ENCODE measurements at regions not wholly inside any gene's neighbourhood (a gene's known extent, or its start where the extent isn't known, plus 50 kb on each side); places are given as distances from the start of the nearest gene placed in this dataset.
"Not testable (repeated sequence)": the region's sequence is repeated elsewhere in the genome, so short reads cannot be mapped to it uniquely, and the experiment has no call there.

DNA sequence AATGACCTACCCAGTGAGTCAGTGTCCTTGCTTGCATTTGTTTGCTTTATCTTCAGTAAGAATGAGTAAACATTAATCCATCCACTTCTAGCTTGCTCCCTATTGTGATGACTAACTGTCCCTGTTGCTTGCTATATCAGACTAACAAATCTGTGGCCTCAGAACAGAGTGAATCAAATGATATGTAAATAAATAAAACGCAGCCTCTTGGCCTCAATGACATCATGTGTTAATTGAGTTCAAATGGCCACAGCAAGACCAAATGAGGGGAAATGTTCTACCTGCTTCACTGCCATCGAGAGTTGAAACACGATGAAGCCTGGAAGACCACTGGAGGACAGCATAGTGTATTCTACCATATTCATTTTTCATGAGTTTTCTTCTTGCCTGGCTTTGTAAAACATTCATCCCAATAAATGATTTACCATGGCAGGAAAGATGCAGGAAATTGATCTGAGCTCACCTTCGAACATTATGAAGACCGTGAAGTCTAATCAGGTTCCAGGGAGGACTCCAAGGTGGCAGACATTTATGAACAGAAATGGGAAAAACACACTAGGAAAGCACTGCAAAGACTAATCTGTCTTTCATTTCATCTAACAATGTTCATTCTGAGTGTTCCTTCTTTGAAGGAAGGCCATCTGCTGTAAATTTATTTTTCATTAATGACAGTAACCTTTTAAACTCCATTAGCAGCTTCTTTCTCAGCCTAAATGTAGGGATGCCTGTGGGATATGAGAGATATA is 1144.5 kb downstream of the TUSC7 start:
- H3K4me1 Mint-ChIP-seq (ENCODE audit: low read depth): no peaks in the 10 kb centered on the region
- H3K36me3 Mint-ChIP-seq (ENCODE audit: low read depth): no peaks in the 10 kb centered on the region
- no peak overlapping the region for H3K4me3 Mint-ChIP-seq
- no peak overlapping the region for H3K27ac Mint-ChIP-seq
- intact Hi-C loops (cut with micrococcal nuclease): no loop called here
- peaks cover 14% of the 10 kb centered on the region for H3K9me3 Mint-ChIP-seq
- H3K27me3 Mint-ChIP-seq: no peaks in the 10 kb centered on the region

DNA sequence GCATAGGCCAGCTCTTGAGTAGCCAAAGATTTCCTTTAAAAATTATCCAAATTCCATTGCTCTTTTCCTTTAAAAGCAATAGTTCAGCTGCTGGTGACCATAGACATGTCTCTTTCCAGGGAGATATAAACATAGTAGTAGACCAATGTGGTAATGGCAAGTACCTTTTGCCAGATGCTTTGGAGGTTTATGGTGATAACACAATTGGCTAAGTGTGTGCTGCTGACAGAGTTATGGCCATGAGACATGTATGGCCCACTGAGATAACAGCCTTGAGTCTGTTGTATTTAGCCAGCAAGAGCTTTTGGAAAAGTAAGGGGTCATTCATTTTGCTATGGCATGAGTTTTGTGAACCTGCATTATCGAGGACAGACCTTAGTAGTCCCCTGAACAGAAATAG is 1146.8 kb downstream of the TUSC7 start:
- no peaks in the 10 kb centered on the region for H3K36me3 Mint-ChIP-seq (ENCODE audit: low read depth)
- H3K4me3 Mint-ChIP-seq: no peak overlapping the region
- intact Hi-C loops (cut with micrococcal nuclease): no loop called here

DNA sequence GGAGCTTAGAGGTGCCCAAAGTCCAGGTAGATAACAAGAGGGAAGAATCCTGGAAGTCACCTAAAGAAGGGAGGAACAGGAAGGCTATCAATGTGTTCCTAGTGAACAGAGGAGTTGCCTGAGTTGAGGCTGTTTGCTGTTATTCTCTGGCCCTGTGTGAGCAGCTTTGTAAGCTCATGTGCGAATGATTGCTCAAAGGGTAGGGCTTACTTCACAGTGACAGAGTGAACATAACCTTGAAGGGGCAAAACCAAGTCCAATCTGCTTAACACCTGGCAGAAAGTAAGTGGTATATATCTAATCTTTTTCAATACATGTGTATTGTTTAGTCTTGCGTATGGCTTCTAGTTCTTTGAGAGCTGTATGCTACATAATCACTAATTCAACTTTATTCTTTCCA is 1153.6 kb downstream of the TUSC7 start:
- H3K4me3 Mint-ChIP-seq: no peak overlapping the region
- H3K4me1 Mint-ChIP-seq (ENCODE audit: low read depth): no peaks in the 10 kb centered on the region
- H3K27ac Mint-ChIP-seq: no peak overlapping the region
- no peaks in the 10 kb centered on the region for H3K36me3 Mint-ChIP-seq (ENCODE audit: low read depth)
- H3K9me3 Mint-ChIP-seq: no peaks in the 10 kb centered on the region
- H3K27me3 Mint-ChIP-seq: no peaks in the 10 kb centered on the region
- intact Hi-C loops (cut with micrococcal nuclease): no loop called here

More for the DNA sequence above, 1146.8 kb downstream of the TUSC7 start:
- Mint-ChIP-seq H3K4me1 (ENCODE audit: low read depth) (no peaks in the 10 kb centered on the region), H3K9me3 (peaks cover 14% of the 10 kb centered on the region), H3K27me3 (no peaks in the 10 kb centered on the region), H3K27ac (no peak overlapping the region)

DNA sequence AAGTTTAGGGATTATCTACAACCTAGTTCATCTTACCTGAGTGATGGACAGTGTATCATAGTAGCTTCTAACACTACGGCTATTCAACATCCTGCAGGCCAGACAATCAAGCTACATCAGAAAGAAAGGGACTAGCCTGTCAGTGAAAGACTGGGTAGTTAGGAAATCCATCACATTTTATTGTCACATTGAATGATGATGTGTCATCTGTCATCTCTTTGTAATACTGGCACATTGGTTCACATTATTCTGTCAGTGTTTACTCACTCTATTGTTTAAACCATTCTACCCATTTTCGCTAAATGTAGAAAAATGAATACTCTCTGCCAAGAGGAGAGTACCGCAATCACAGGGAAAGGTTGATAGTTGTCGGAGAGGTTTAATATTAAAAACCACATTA is 1155.8 kb downstream of the TUSC7 start:
- no peaks in the 10 kb centered on the region for H3K27me3 Mint-ChIP-seq
- H3K4me1 Mint-ChIP-seq (ENCODE audit: low read depth): no peaks in the 10 kb centered on the region
- no peak overlapping the region for H3K4me3 Mint-ChIP-seq
- H3K36me3 Mint-ChIP-seq (ENCODE audit: low read depth): no peaks in the 10 kb centered on the region
- intact Hi-C loops (cut with micrococcal nuclease): no loop called here
- no peaks in the 10 kb centered on the region for H3K9me3 Mint-ChIP-seq
- H3K27ac Mint-ChIP-seq: no peak overlapping the region

DNA sequence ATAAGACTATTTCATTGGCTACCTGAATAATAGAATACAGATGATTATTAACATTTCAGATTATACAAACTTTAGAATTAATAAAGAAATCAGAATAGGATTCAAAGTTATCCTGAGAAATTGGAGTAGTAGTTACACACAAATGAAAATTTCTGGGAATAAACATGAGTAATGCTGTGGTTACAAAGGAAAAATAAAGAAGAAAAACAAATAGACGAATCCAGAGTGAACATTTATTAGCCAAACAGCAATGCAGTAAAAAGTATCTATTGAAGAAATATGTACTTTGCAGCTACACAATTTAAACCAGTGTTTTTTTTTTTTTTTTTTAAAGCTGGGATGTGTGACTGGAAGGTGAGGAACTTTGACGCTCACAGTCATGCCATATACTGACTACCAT is 1159.2 kb downstream of the TUSC7 start:
- H3K4me1 Mint-ChIP-seq (ENCODE audit: low read depth): no peaks in the 10 kb centered on the region
- intact Hi-C loops (cut with micrococcal nuclease): no loop called here
- H3K27me3 Mint-ChIP-seq: no peaks in the 10 kb centered on the region
- no peaks in the 10 kb centered on the region for H3K36me3 Mint-ChIP-seq (ENCODE audit: low read depth)
- no peak overlapping the region for H3K27ac Mint-ChIP-seq
- H3K9me3 Mint-ChIP-seq: peaks cover 7% of the 10 kb centered on the region
- no peak overlapping the region for H3K4me3 Mint-ChIP-seq

DNA sequence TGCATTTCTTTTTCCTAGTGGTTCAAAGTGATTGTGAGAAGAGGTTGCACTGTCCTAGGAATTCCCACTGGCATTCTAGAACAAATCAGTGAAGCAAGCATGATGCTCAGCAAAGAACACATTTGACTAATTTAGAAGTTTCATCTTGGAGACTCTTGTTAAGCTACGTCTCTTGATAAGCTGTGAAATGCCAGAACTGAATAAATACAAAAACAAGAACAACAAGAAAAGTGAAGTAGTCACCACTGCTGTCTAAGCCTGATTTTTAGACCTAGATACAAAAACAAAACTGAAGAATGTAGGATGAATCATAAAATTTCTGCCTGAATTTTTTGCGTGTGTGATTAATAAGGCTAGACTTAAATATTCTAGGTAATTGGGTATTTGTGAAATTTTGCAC is 1162.4 kb downstream of the TUSC7 start:
- intact Hi-C loops (cut with micrococcal nuclease): no loop called here
- Mint-ChIP-seq H3K36me3 (ENCODE audit: low read depth) (no peaks in the 10 kb centered on the region), H3K9me3 (peaks cover 7% of the 10 kb centered on the region), H3K4me3 (no peak overlapping the region), H3K27me3 (no peaks in the 10 kb centered on the region), H3K4me1 (ENCODE audit: low read depth) (no peaks in the 10 kb centered on the region), H3K27ac (no peak overlapping the region)

DNA sequence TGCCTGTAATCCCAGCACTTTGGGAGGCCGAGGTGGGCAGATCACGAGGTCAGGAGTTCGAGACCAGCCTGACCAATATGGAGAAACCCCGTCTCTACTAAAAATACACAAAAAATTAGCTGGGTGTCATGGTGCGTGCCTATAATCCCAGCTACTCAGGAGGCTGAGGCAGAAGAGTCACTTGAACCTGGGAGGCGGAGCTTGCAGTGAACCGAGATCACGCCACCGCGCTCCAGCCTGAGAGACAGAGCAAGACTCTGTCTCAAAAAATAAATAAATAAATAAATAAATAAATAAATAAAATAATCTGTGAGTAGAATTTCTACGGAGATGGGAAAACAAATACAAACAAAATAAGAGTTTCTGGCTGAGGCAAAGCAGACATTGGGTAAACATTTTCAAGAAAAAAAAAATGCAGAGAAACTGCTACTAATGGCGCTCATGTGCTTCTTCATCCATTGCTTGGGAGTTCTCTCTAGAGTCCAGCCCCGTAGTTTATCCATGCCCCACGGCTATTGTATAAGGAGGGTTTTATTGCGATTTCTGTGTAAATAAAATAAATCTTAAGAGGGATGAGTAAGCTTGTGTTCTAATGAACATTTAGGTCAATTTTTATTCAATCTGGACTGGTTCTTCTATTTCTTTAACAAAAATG is 1161.9 kb downstream of the IGSF11 start:
- not testable (repeated sequence) for H3K27ac Mint-ChIP-seq, H3K9me3 Mint-ChIP-seq, H3K27me3 Mint-ChIP-seq

DNA sequence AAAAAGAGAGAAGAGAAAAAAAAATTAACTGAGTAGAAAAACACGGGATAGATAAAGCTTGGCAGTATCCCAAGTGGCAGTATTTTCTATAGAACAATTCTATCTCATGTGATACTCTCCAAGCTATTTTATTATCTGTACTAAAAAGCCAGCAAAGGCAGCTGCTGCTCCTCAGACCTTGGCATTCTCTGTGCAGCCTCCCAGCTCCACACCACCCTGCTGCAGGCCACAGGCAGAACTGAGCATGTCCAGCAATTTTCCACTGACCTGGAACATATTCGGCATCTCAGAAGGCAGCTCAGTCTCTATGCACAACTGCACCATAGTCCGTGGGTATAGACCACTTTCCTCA is 1161.4 kb downstream of the IGSF11 start:
- H3K4me3 Mint-ChIP-seq: no peak overlapping the region

More for the DNA sequence above, 1161.9 kb downstream of the IGSF11 start:
- H3K36me3 Mint-ChIP-seq (ENCODE audit: low read depth); intact Hi-C loops (cut with micrococcal nuclease); H3K4me1 Mint-ChIP-seq (ENCODE audit: low read depth); H3K4me3 Mint-ChIP-seq: not testable (repeated sequence)

DNA sequence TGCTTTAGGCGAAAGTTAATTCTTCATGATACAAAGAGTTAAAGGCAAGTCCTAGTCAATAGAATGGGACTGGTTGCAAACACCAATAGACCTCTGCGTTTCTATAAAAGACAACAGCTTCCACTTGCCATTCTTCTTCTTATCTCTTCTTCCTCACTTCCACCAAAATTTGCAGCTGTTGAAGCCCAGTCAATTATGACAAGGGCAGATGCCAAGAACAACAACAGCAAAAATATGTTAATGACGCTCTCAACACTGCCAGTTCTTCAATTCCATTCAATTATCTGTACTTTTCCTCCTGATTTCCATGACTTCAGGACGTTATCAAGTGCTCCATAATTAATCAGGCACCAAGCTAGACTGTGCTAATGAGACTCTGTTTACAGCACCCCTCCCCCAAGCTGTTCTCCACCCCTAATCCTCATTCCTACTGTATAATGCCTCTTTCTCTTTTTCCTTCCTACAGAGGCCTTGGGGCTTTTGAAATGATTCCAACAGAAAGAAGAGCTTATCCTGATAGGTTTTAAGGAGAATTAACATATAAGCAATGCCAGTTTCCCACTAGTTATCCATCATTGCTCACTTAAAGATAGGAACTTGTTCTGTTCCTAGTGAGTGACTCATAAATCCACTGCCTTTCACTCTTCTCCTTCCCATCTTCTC is 1160.5 kb downstream of the IGSF11 start:
- Mint-ChIP-seq H3K36me3 (ENCODE audit: low read depth) (no peaks in the 10 kb centered on the region), H3K27ac (no peak overlapping the region), H3K9me3 (peaks cover 7% of the 10 kb centered on the region), H3K27me3 (no peaks in the 10 kb centered on the region), H3K4me1 (ENCODE audit: low read depth) (no peaks in the 10 kb centered on the region), H3K4me3 (no peak overlapping the region)
- intact Hi-C loops (cut with micrococcal nuclease): no loop called here

More for the DNA sequence above, 1161.4 kb downstream of the IGSF11 start:
- Mint-ChIP-seq H3K36me3 (ENCODE audit: low read depth) (no peaks in the 10 kb centered on the region), H3K4me1 (ENCODE audit: low read depth) (no peaks in the 10 kb centered on the region), H3K27ac (no peak overlapping the region), H3K9me3 (peaks cover 7% of the 10 kb centered on the region), H3K27me3 (no peaks in the 10 kb centered on the region)
- intact Hi-C loops (cut with micrococcal nuclease): no loop called here

DNA sequence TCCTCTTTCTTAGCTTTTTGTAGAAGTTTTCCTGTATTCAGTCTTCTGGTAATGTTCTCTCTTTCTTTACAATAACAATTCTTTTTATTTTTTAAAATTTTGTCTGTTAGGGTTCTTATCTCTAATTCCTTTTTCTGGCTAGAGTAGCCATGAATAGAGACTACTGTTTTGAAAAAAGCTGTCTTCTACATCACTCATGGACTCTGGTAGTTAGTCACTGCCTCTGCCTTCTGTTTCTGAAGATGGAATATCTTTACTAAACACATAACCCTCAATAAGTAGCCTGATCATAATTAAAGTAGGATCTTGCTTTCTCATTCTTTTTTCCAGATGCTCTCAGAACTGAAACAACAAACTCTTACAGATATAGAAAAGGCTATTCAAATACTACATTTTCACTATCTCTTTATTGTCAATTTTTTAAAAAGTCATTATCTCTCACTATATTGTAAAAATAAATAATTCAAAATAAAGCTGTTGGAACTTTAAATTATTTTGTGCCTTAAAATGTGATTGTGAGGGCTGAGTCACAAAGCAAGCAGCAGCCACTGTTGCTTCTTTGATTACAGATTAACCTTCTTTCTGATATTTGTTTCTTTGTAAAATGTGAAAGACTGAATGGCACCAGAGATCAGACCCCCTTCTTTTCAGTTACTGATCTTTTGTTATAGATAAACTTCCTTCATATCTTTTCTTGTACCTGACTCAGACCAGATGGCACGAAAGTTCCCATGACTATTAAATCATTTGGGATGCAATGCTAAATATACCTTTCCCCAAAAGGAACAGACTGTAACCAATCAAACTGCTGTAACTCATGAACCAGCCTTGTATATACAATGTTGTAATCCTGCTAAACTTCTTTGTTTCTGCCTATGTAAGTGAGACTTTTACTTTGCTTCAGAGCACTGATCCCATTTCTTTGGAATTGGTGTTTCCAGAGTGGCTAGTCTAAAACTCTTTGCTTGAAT is 1159.5 kb downstream of the IGSF11 start:
- Mint-ChIP-seq H3K36me3 (ENCODE audit: low read depth) (no peaks in the 10 kb centered on the region), H3K27me3 (no peaks in the 10 kb centered on the region), H3K27ac (no peak overlapping the region), H3K9me3 (peaks cover 7% of the 10 kb centered on the region), H3K4me1 (ENCODE audit: low read depth) (no peaks in the 10 kb centered on the region), H3K4me3 (no peak overlapping the region)
- intact Hi-C loops (cut with micrococcal nuclease): no loop called here

DNA sequence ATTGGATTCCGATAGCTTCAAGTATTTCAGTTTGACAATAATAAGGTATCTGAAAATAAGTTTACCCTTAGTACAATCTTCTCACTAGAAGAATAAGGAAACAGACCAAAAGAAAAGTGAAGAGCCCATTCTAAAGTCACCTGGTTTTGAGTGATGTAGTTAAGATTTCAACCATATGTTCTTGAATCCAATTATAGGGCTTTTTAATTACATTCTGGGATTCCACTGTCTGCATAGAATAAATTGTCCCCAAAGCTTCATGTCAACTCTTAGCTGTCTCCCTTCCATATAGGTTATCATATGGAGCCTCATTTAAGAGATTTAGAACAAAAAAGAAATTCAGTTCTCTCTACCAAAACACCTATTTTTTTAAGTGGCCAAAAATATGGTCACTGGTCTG is 1158.8 kb downstream of the IGSF11 start:
- H3K36me3 Mint-ChIP-seq (ENCODE audit: low read depth): no peaks in the 10 kb centered on the region
- no peak overlapping the region for H3K27ac Mint-ChIP-seq
- intact Hi-C loops (cut with micrococcal nuclease): no loop called here
- no peaks in the 10 kb centered on the region for H3K4me1 Mint-ChIP-seq (ENCODE audit: low read depth)
- no peaks in the 10 kb centered on the region for H3K27me3 Mint-ChIP-seq
- H3K4me3 Mint-ChIP-seq: no peak overlapping the region
- peaks cover 7% of the 10 kb centered on the region for H3K9me3 Mint-ChIP-seq

DNA sequence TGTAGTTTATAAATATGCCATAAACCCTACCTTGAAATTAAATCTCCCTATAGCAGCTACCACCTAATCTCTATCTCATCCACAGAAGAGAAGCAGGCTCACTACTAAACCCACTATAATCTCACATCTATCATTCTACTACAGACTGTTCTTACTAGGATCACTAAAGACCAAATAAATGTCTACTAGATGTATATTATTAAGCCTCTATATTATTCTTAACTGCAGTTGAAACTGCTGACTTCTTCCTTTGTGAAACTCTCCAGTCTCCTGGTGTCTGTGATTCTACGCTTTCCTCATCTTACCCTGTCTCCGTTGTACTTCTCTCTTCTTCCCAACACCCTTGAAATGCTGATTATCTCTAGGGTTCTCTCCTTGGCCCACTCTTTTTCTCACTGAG is 1154.0 kb downstream of the IGSF11 start:
- Mint-ChIP-seq H3K4me1 (ENCODE audit: low read depth) (no peaks in the 10 kb centered on the region), H3K27me3 (no peaks in the 10 kb centered on the region), H3K9me3 (peaks cover 8% of the 10 kb centered on the region), H3K27ac (no peak overlapping the region), H3K4me3 (no peak overlapping the region), H3K36me3 (ENCODE audit: low read depth) (no peaks in the 10 kb centered on the region)
- intact Hi-C loops (cut with micrococcal nuclease): no loop called here

DNA sequence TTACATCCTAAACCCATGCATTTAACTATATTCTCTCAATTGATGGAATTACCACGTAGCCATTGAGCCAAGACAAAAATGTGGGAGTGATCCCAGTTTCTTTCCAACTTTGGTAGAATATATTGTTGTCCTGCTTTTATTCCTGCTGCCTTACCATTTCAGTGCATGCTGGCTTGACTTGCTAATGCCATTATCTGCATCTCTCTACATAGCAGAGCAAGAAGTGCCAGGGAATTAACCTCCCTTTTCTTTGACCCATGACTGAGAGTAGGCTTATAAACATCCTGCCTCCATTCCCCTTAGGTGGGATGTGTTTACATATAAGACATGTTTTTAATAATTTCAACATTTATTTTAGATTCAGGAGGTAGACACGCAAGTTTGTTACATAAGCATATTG is 1153.4 kb downstream of the IGSF11 start:
- no peaks in the 10 kb centered on the region for H3K27me3 Mint-ChIP-seq
- no peaks in the 10 kb centered on the region for H3K36me3 Mint-ChIP-seq (ENCODE audit: low read depth)
- no peak overlapping the region for H3K4me3 Mint-ChIP-seq
- H3K9me3 Mint-ChIP-seq: peaks cover 8% of the 10 kb centered on the region
- no peaks in the 10 kb centered on the region for H3K4me1 Mint-ChIP-seq (ENCODE audit: low read depth)
- intact Hi-C loops (cut with micrococcal nuclease): no loop called here
- H3K27ac Mint-ChIP-seq: no peak overlapping the region

DNA sequence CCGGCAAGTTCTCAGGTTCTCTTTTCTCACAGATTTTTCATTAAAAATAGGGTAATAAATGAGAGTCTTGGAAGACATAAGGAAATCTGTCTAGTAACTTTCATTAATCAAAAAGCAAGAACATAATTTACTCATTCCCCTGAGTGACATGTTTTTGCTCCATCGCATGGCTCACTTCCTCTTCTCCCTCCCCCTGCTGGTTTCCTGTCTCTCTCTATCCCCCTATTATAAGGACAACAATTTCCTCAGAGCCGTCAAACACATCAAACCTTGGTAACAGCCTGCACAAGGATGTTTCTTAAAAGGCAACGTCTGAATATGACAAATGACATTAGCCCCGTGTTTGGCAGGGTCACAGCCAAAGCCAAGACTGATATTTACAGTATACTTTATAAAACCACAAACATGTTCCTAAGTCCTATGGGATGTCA is 1149.6 kb downstream of the IGSF11 start:
- peaks cover 8% of the 10 kb centered on the region for H3K9me3 Mint-ChIP-seq
- no peaks in the 10 kb centered on the region for H3K36me3 Mint-ChIP-seq (ENCODE audit: low read depth)
- intact Hi-C loops (cut with micrococcal nuclease): no loop called here
- no peaks in the 10 kb centered on the region for H3K4me1 Mint-ChIP-seq (ENCODE audit: low read depth)
- no peaks in the 10 kb centered on the region for H3K27me3 Mint-ChIP-seq
- no peak overlapping the region for H3K27ac Mint-ChIP-seq
- no peak overlapping the region for H3K4me3 Mint-ChIP-seq
